OCI-M2 (cell line): ENCODE measurements at regions not wholly inside any gene's neighbourhood (a gene's known extent, or its start where the extent isn't known, plus 50 kb on each side); places are given as distances from the start of the nearest gene placed in this dataset.

ENCODE experiments used
- DNase-seq: peaks from one replicate; lab custom pipeline; 2025; ENCODE audit not compliant: unreplicated experiment; lab: John Stamatoyannopoulos, UW

- no peak for DNase-seq
These were observed 229.9 kb downstream of the RPS24 start for GRCh38 chr10:78263521-78263988.

DNA sequence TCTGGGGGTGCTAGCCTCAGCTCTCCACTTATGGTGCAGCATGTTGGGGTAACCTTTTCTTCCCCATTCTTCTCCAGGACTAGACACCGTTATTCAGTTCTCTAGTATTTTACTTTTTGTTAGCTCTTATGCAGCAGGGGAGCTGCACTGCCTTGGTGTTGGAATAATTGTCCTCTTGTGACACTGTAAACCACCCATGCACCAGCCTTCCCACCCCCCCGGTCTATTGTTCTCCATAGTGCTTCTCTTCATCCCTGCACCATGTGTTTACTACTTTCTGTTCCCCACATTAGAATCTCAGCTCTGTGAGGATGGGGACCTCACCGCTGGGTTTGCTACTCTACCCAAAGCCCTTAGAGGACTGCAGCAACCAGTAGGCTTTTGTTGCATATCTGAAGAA is 230.7 kb downstream of the RPS24 start:
- no peak for DNase-seq

- no peak for DNase-seq
These were observed 233.2 kb downstream of the RPS24 start for GRCh38 chr10:78266741-78267469.

GRCh38 chr10:78267598-78267997 is 233.9 kb downstream of the RPS24 start:
- no peak for DNase-seq

DNA sequence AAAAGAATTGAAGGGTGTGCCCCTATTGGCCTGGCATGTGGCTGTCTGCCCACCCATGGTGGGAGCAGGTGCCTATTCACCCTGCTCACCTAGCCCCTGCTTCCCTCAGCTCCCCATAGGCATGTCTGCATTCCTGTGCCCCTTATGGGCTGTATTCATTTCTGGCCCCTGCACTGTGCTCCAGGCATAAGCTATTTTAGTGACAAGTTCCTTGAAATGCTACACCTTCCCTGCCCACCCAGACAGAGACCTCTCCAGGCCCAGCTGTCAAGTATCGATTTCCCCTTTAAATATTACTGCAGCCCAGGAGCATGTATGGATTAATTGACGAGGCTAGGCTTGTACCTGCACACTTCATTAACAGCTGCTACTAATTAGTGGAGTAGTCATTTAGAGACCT is 235.4 kb downstream of the RPS24 start:
- DNase-seq, result no peak

- no peak for DNase-seq
These were observed 238.7 kb downstream of the RPS24 start for GRCh38 chr10:78272329-78272728.

GRCh38 chr10:78274491-78274890 is 240.8 kb downstream of the RPS24 start:
- no peak for DNase-seq

- DNase-seq, result no peak
These were observed 242.5 kb downstream of the RPS24 start for GRCh38 chr10:78276139-78276538.

DNA sequence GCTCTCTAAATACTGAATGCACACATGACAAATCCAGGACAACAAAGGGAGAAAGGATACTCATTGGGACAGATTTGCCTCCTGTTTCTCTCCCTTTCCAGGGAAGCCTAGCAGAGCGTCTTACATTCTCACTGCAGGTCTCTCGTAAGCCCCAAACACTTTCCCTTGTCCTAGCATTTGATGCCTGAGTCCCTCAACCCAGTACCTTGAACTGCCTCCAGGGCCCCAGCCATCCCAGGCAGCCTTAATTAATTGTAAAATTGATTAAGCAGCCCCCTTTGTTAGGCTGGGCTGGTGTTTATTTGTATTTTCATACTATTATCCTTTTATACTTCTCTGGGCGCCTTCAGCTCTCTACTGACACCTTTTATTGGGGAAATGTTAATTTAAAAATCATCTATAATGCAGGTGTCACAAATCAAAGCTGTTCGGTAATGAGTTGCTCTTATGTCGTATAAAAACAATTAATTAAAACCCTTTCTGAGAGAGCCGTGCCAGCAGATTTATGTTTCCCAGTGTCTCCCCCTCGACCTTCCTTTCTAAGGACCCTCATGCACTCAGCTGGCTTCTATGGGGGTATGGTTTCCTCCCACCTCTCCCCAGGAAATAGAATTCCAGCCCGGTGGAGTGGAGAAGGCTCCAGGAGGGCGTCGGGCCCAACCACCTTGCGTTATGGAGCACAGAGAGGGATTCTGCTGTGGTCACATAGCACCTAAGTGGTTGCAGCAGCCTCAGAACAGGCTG is 243.8 kb downstream of the RPS24 start:
- DNase-seq, result no peak

DNA sequence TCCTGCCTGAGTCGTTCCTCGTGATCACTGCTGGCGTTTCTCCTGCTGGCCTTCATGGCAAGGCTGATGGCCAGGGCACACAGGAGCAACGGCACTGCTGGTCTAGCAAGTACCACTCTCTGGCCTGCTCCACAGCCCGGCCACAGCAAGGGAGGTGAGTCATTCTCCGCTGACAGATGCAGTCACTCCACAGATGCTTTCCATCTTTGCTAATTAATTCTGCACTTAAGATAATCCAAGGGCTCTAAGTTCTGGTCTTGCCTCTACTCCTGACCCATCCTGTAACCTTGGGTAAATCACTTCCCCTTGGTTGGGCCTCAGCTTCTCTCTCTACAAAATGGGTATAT is 244.4 kb downstream of the RPS24 start:
- DNase-seq, result no peak

- DNase-seq, result no peak
These were observed 246.1 kb downstream of the RPS24 start for GRCh38 chr10:78279756-78280155.

DNA sequence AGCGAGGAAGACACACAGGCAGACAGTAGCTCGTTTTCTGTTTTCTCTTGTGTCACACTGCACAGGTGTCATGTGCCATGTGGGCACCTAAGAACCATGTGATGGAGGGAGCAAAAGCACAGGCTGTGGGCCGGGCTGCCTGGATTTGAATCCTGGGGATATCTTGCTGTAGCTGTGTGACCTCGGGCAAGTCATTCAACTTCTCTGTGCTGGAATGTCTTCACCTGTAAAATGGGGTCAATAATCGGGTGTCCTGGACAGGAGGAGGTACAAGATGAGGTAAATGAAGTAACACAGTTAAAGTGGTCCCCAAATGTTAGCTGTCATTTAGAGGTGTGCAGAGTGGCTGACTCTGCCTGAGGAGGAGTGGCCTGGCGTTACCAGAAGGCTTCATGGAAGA is 246.9 kb downstream of the RPS24 start:
- DNase-seq, result no peak

DNA sequence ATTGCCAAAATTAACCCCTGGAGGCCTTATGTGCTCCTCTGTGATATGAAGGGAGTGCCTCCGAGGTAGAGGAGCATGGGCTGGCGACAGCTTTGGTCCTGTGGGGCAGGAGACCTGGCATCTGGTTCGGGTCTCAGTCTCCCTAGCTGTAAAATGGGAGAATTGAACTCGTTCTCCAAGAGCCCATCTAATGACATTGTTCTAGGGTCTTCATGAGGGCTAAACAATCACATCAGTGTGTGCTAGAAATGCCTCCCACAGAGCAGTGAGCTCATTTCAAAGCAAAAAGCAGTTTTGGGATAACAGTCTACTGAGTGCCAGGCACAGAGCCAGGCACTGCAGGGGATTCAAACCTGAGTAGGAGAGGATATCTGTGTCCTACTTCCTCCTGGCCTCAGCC is 248.0 kb downstream of the RPS24 start:
- DNase-seq, result no peak

DNA sequence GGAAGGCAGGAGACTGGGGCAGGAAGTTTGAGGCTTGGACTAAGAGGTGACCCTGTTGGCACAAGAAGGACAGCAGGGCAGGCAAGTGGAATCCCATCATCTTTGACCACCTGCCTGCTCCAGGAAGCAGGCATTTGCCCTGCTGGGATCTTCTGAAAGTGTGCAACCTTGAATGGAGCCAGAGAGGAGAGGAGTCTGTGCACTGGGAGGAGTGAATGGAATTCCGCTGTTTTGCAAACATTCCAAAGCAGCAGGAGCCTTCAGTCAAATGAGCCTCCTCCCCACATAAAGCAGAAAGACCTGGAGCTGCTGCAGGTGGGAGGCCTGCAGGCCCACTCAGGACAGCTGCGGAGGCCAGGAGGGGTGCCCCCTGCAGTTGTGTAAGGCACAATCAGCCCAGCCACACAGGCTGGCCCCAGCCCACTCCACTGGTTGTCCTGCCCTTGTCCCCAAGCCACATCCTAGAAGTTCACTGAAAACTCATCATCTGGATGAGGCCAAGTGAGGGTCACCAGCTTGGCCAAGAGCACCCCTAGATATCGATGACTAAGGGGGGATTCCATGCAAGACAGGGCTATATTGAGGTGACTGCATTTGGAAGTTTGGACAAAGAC is 249.5 kb downstream of the RPS24 start:
- DNase-seq, result no peak

- no peak for DNase-seq
These were observed 250.7 kb downstream of the RPS24 start for GRCh38 chr10:78284381-78284780.

GRCh38 chr10:78285226-78285625 is 251.6 kb downstream of the RPS24 start:
- DNase-seq, result no peak

DNA sequence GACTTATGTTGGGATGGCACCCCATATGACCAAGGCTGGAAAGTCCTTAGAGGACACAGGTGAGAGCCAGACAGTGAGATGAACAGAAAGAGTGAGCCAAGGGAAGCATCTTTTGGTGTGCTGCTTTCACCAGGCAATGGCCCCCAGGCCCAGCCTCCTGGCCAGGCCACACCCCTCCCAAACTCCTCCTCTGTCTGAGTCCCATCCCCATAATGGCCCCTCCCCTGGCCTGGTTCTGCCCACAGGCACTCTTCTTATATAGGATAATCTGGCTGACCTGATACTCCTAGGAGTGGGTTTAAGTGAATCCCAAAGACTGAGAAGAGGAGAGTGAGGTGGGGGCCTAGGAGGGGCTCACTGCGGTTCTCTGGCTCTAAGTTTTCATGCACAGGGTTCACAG is 252.5 kb downstream of the RPS24 start:
- no peak for DNase-seq

- no peak for DNase-seq
These were observed 253.0 kb downstream of the RPS24 start for GRCh38 chr10:78286668-78287067.

GRCh38 chr10:78287618-78288017 is 254.0 kb downstream of the RPS24 start:
- DNase-seq, result no peak

DNA sequence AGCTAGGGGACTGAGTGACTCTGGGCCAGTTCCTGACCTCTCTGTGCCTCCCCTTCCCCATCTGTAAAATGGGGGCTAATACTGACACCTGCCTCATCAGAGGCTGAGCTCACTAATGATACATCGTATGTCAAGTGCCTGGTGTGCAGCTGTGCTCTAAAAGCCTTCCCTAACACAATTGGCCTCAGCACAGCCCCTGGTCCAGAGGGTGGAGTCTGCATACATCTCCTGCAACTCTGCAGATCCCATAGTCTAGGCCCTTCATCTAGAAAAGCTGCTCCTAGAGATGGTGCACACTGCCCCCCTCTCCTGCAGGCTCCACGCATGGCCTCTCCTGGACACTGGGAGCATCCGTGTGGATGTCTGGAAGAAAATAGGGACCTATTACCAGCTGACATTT is 255.0 kb downstream of the RPS24 start:
- DNase-seq, result no peak

- DNase-seq, result no peak
These were observed 256.6 kb downstream of the RPS24 start for GRCh38 chr10:78290131-78290750.

DNA sequence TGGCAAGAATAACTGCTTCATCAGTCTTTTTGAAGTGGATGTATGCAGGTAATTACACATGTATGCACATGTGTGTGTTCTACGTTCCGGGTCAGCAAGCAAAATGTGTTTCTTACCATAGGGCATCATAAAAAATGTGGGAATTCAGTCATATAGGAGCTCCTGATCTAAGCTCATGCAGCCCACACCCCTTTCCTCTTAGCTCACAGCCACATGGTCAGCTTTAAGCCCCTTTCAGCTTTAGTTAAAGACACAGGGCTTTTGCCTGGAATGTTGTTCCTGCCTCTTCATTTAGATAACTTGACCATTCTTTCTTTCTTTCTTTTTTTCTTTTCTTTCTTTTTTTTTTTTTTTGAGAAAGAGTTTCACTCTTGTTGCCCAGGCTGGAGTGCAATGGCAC is 258.1 kb downstream of the RPS24 start:
- no peak for DNase-seq
